GM23338 (cell line): ENCODE measurements at regions not wholly inside any gene's neighbourhood (a gene's known extent, or its start where the extent isn't known, plus 50 kb on each side); places are given as distances from the start of the nearest gene placed in this dataset.

Experiments
- CREB1 ChIP-seq: fragments of 250-450 bp; sonication (Bioruptor Pico); IDR thresholded peaks from 2 replicates; pipeline ENCODE4 v1.5.0; 2020; ENCODE audit warnings: low read depth, mild to moderate bottlenecking, moderate library complexity
- CTCF ChIP-seq, 2 experiments: fragments of 200-600 bp in 1 of 2; sonication (generic) in 1 of 2; conservative IDR thresholded peaks; 2 replicates each; pipeline versions ENCODE4 v1.5.1 to v1.6.1; 2016 to 2017; ENCODE audit warnings: antibody characterized with exemption in 2 of 2, low read depth in 2 of 2, mild to moderate bottlenecking in 2 of 2, moderate library complexity in 1 of 2
- EZH2 ChIP-seq: fragments of 200-600 bp; sonication (generic); IDR thresholded peaks from one replicate; pipeline ENCODE4 v1.8.0; 2017; ENCODE audit warnings: antibody characterized with exemption, mild to moderate bottlenecking, low read depth; ENCODE audit not compliant: unreplicated experiment
- EZH2phosphoT487 ChIP-seq: fragments of 200-600 bp; sonication (generic); IDR thresholded peaks from one replicate; pipeline ENCODE4 v1.8.1; 2018; ENCODE audit warnings: antibody characterized with exemption; ENCODE audit not compliant: unreplicated experiment
- JUNB ChIP-seq: IDR thresholded peaks from one replicate; pipeline ENCODE4 v1.6.1; 2016; ENCODE audit warnings: antibody characterized with exemption; ENCODE audit not compliant: unreplicated experiment
- NANOG ChIP-seq: IDR thresholded peaks from 2 replicates; pipeline ENCODE4 v1.6.1; 2016; ENCODE audit warnings: antibody characterized with exemption, borderline replicate concordance
- POLR2AphosphoS5 ChIP-seq: IDR thresholded peaks from 2 replicates; pipeline ENCODE4 v1.6.1; 2016; ENCODE audit warnings: antibody characterized with exemption, low read depth
- REST ChIP-seq: IDR thresholded peaks from one replicate; pipeline ENCODE4 v1.6.1; 2018; ENCODE audit warnings: antibody characterized with exemption; ENCODE audit not compliant: unreplicated experiment
- ZNF114 ChIP-seq: fragments of 250-450 bp; sonication (Bioruptor Pico); IDR thresholded peaks from 2 replicates; pipeline ENCODE4 v1.5.0; 2020; ENCODE audit warnings: mild to moderate bottlenecking, moderate library complexity

DNA sequence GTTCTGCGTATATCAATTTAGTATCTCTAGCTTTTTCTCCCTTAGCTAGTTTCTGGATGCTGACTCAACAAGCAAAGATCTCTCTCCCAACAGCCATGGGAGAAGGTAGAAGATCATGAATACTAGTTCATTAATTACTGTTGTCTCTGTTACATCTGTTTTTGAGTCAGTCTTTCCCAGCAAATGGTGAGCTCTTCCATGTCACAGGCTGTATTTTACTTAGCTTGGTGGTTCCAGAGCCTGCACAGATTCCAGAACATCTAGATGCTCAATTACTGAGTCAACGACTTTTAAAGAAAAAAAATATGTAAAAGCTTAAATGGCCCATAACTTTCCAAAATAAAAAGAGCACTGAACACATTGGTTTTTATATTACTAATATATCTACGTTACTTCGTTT, 307.2 kb downstream of the NSG2 start:
- TF ChIP-seq CTCF (conservative IDR thresholded peaks at IDR 0.05; ENCODE audit: low read depth in 2 of 2) (no peak), JUNB (no peak), POLR2AphosphoS5 (no peak), EZH2phosphoT487 (no peak), REST (no peak), ZNF114 (CRISPR knock-in tag) (no peak), CREB1 (no peak), EZH2 (no peak), NANOG (no peak)
